ENCODE measurements at regions not wholly inside any gene's neighbourhood (a gene's known extent, or its start where the extent isn't known, plus 50 kb on each side); places are given as distances from the start of the nearest gene placed in this dataset.

DNA sequence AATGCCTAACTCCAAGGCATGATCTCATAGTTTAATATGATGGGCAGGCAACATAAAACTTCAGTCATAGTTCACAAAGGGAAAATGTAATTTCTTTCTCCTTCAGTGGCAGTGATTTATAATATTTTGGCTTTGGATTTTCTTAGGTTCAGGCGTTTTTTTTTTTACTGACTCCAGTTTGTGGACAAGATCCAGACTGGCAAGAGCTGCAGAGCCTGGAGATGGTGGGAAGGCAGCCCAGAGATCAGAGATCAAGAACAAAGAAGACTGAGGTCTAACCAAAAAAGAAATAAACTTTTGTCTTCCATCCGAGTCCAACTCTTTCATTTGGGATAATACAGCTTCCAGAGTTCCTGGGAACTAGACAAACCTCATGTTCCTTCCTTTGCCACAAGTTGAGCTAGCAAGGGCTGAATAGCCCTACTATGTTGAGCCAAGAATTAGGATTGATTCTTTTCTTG lies 215.3 kb upstream of the SETBP1 start:
- no peak for DNase-seq (ENCODE audit: extremely low read depth, insufficient read length)
- TF ChIP-seq CTCF (IDR thresholded peaks at IDR 0.05; ENCODE audit: insufficient read depth, low read length, poor library complexity, severe bottlenecking), result no peak
- Histone ChIP-seq H3K27me3 (replicated peaks; ENCODE audit: control insufficient read depth, insufficient read depth, low read length) (no peaks in the 10 kb centered on the region), H3K36me3 (ENCODE audit: control insufficient read depth, insufficient read depth, low read length) (no peaks in the 10 kb centered on the region), H3K4me3 (replicated peaks; ENCODE audit: low read depth, low read length) (no peak overlapping the region)

DNA sequence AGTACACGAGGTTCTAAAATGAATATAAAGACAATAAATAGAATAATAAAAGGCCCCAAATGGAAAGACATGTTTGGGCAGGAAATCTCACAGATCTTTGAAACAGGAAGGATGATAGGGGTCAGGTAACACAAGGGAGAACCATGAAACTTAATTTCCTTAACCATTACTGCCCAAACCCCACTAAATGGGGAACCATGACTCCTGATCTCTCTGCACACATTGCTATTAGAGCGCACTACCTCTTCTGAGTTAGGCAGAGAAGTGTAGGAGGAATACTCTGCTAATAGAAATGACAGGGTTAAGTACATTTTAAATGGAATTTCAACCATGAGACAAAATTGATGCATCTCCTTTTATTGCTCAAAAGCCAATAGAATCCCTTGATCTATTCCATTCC lies 213.7 kb upstream of the SETBP1 start:
- no peak for TF ChIP-seq CTCF (IDR thresholded peaks at IDR 0.05; ENCODE audit: insufficient read depth, low read length, poor library complexity, severe bottlenecking)
- no peak for DNase-seq (ENCODE audit: extremely low read depth, insufficient read length)
- Histone ChIP-seq H3K4me3 (replicated peaks; ENCODE audit: low read depth, low read length) (no peak overlapping the region), H3K36me3 (ENCODE audit: control insufficient read depth, insufficient read depth, low read length) (no peaks in the 10 kb centered on the region), H3K27me3 (replicated peaks; ENCODE audit: control insufficient read depth, insufficient read depth, low read length) (no peaks in the 10 kb centered on the region)

- TF ChIP-seq CTCF (IDR thresholded peaks at IDR 0.05; ENCODE audit: insufficient read depth, low read length, poor library complexity, severe bottlenecking), result no peak
- Histone ChIP-seq H3K27me3 (replicated peaks; ENCODE audit: control insufficient read depth, insufficient read depth, low read length) (no peaks in the 10 kb centered on the region), H3K4me3 (replicated peaks; ENCODE audit: low read depth, low read length) (no peak overlapping the region)
Measured at GRCh38 chr18:44467718-44468117, 213.0 kb upstream of the SETBP1 start.

GRCh38 chr18:44473394-44474066 lies 207.2 kb upstream of the SETBP1 start:
- TF ChIP-seq CTCF (IDR thresholded peaks at IDR 0.05; ENCODE audit: insufficient read depth, low read length, poor library complexity, severe bottlenecking), result no peak
- Histone ChIP-seq H3K4me3 (replicated peaks; ENCODE audit: low read depth, low read length) (no peak overlapping the region), H3K27me3 (replicated peaks; ENCODE audit: control insufficient read depth, insufficient read depth, low read length) (no peaks in the 10 kb centered on the region; the same call in 1 of the 2 replicates), H3K36me3 (ENCODE audit: control insufficient read depth, insufficient read depth, low read length) (no peaks in the 10 kb centered on the region)
- no peak for DNase-seq (ENCODE audit: extremely low read depth, insufficient read length)

More at GRCh38 chr18:44467718-44468117, 213.0 kb upstream of the SETBP1 start:
- no peak for DNase-seq (ENCODE audit: extremely low read depth, insufficient read length)
- H3K36me3 ChIP-seq (ENCODE audit: control insufficient read depth, insufficient read depth, low read length), result no peaks in the 10 kb centered on the region

GRCh38 chr18:44474067-44474411 lies 206.6 kb upstream of the SETBP1 start:
- Histone ChIP-seq H3K27me3 (replicated peaks; ENCODE audit: control insufficient read depth, insufficient read depth, low read length) (no peaks in the 10 kb centered on the region; the same call in 1 of the 2 replicates), H3K36me3 (ENCODE audit: control insufficient read depth, insufficient read depth, low read length) (no peaks in the 10 kb centered on the region), H3K4me3 (replicated peaks; ENCODE audit: low read depth, low read length) (no peak overlapping the region)
- TF ChIP-seq CTCF (IDR thresholded peaks at IDR 0.05; ENCODE audit: insufficient read depth, low read length, poor library complexity, severe bottlenecking), result no peak
- peak; percentile 13 for DNase-seq (ENCODE audit: extremely low read depth, insufficient read length)

DNA sequence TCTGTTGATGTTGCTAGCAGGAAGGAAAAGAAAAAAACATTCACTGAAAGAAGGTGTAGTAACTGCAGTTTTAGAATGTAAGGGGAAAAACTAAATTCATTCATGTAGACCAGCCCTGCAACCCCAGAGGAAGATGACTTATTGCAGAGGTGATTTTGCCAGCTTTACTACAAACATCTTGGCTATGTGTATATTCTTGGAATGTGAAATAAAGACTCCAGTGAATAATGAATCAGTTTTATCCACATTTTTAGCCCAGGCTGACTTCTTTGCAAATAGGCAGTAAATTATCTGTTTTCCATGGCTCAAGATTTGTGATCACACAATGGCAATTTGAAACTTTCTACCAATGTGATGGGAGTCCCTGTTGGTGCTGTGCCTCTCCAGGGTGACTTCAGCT lies 206.1 kb upstream of the SETBP1 start:
- H3K4me3 ChIP-seq (replicated peaks; ENCODE audit: low read depth, low read length), result no peak overlapping the region
- H3K27me3 ChIP-seq (replicated peaks; ENCODE audit: control insufficient read depth, insufficient read depth, low read length), result no peaks in the 10 kb centered on the region; the same call in 1 of the 2 replicates
- H3K36me3 ChIP-seq (ENCODE audit: control insufficient read depth, insufficient read depth, low read length), result no peaks in the 10 kb centered on the region
- no peak for TF ChIP-seq CTCF (IDR thresholded peaks at IDR 0.05; ENCODE audit: insufficient read depth, low read length, poor library complexity, severe bottlenecking)
- no peak for DNase-seq (ENCODE audit: extremely low read depth, insufficient read length)

Data from GM06990 (cell line).